Astrocyte of the spinal cord (primary cell): ENCODE measurements at regions not wholly inside any gene's neighbourhood (a gene's known extent, or its start where the extent isn't known, plus 50 kb on each side); places are given as distances from the start of the nearest gene placed in this dataset.
A peak's percentile ranks its signal among the peaks of the same experiment; 100 is the strongest.

Source experiments
- DNase-seq: peaks from one replicate; pipeline ENCODE4 v3.0.0; 2011; ENCODE audit warnings: low read depth, low spot score
- H3K4me3 ChIP-seq: 2 replicates; pipeline ENCODE4 v1.5.1; 2011; ENCODE audit warnings: low read depth, mild to moderate bottlenecking, low read length, moderate library complexity
- in situ Hi-C: cut with HindIII; loops from 2 replicates; pipeline ENCODE4 v1.10.0; 2017; ENCODE audit warnings: low sequenced_read_pairs
- TF ChIP-seq, protein P1 (sequence below): IDR thresholded peaks from 2 replicates; pipeline ENCODE4 v1.5.1; 2012; ENCODE audit warnings: low read depth, mild to moderate bottlenecking, low read length, inconsistent platforms

DNA sequence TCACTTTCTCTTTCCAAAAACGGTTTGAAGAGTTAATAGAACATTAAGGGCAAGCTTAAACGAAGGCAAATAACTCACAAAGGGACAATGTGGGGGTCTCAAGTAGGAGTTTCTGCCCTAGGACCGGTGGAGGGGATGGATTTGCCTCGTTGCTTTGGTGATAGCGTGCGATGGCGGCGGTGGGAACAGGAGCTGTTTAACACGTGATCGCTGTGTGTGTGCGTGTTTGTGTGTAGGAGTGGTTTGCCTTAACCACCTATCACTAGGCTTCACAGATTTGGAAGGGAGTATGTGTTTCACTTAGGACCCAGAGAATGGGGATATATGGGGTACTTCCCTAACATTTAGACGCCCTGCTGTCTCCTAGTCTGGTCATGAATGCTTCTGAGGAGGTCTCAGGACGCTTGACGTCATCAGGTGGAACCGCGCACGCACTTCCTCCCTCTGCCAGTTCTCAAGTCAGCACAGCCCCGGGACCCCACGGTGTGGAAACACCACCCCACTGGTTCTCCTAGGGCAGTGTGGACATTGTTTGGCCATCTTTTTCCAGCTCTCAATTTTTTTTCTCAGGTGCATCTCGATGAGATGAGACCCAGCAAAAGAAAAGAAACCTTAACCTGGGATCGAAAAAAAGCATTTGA is 231.2 kb downstream of the ATP23 start:
- in situ Hi-C loops = no loop called here
- H3K4me3 ChIP-seq = no peak overlapping the region
- DNase-seq = no peak
- TF ChIP-seq, protein P1, sequence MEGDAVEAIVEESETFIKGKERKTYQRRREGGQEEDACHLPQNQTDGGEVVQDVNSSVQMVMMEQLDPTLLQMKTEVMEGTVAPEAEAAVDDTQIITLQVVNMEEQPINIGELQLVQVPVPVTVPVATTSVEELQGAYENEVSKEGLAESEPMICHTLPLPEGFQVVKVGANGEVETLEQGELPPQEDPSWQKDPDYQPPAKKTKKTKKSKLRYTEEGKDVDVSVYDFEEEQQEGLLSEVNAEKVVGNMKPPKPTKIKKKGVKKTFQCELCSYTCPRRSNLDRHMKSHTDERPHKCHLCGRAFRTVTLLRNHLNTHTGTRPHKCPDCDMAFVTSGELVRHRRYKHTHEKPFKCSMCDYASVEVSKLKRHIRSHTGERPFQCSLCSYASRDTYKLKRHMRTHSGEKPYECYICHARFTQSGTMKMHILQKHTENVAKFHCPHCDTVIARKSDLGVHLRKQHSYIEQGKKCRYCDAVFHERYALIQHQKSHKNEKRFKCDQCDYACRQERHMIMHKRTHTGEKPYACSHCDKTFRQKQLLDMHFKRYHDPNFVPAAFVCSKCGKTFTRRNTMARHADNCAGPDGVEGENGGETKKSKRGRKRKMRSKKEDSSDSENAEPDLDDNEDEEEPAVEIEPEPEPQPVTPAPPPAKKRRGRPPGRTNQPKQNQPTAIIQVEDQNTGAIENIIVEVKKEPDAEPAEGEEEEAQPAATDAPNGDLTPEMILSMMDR = no peak

DNA sequence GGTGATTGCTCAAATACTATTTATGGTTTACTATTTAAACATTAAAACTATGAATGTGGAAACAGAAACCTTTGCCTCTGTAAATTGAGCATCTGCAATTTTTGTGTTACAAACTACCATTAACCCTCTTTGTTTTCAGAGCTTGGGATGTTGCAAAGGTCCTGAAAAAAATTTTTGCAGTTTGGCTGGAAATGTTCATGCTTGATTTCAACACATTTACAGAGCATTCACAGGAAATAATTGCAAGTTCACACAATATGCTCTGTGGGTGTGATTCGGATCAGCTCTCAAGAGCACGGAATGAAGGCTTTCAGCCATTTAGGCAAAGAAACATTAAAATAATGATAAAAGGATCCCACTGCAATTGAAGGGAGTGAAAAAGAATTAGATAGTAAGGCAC is 232.9 kb downstream of the ATP23 start:
- no peak for DNase-seq
- TF ChIP-seq, protein P1 = no peak
- in situ Hi-C loops = no loop called here
- H3K4me3 ChIP-seq = no peak overlapping the region

DNA sequence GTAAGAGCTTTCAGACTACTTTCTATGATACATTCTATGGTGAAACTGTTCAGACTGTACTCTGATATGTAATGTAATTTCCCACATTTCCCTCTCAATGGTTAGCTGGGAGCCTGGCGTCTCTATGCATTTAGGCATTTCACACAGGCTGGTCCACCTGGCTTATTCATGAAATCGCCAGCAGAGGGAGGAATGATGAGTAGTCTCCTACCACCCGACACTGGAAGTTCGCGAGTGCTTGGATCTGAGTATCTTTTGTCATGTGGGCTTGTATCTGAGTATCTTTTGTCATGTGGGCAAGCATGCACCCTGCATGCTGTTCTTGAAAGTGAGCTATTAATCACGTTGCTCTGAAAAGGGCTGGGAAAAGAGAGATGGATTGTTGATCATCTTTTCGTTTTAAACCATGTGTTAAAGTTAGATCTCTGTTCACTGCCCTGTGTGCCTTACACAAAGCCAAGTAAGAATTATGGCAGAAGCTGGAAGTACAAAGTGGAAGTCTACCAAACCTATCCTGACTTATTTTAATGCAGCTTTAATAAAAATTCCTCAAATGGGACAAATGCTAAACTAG is 235.0 kb downstream of the ATP23 start:
- TF ChIP-seq, protein P1 = peak; percentile 61
- H3K4me3 ChIP-seq = no peak overlapping the region
- DNase-seq = peak; percentile 33
- in situ Hi-C loops = no loop called here

DNA sequence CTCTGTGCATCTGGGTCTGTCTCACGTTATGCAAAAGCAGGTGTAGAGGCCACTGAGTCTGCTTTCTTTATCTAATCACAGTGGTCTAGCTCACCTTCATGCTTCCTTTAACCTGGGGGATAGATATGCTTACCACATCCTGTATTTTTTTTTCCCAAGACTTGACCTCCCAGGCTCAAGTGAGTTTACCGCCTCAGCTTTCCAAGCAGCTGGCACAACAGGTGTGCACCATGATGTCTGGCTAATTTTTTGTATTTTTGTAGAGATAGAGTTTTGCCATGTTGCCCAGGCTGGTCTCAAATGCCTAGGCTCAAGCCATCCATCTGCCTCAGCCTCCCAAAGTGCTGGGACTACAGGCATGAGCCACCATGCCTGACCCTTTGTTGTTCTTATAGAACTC is 236.0 kb downstream of the ATP23 start:
- no peak overlapping the region for H3K4me3 ChIP-seq
- in situ Hi-C loops = no loop called here
- no peak for DNase-seq
- TF ChIP-seq, protein P1 = no peak

DNA sequence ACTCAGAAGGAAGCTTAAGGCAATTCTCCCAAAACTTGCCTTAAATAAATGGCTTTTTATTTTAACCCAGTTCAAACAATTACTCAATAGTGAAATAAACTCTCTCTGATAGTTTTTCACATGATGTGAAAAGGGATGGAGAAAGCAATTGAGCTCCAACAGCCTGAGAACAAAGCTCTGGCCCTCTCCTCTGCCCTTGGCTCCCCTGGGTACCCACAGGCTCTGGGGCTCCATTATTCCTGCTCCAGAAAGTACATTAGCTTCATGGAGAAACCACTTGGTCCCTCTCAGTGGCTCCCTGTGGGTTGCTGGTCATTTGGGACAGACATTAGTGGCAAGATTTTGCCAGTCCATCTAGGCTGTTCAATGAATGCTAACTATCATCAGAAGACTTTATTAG is 242.8 kb downstream of the ATP23 start:
- no peak overlapping the region for H3K4me3 ChIP-seq
- DNase-seq = no peak
- TF ChIP-seq, protein P1 = no peak
- in situ Hi-C loops = no loop called here

DNA sequence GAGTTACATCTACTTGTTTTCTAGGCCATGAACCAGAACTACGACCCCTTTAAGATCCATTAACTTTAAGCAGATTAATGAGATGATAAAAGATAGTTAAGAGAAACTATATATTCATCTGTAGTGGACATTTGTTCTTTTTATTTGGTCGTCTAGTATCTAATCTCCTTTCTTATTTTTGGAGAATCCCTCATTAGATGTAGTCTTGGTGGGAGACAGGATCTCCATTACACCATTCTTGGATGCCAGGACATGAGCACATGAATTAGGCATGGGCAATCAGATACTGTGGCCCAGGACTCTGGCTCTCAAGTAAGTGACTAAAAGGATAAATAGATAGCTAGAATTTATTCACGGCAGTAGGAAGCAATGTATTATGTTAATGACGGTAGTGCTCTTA is 245.0 kb downstream of the ATP23 start:
- in situ Hi-C loops = no loop called here
- DNase-seq = no peak
- no peak overlapping the region for H3K4me3 ChIP-seq
- TF ChIP-seq, protein P1 = no peak
